GM20000 (cell line): ENCODE measurements at regions not wholly inside any gene's neighbourhood (a gene's known extent, or its start where the extent isn't known, plus 50 kb on each side); places are given as distances from the start of the nearest gene placed in this dataset.
"Not testable (repeated sequence)": the region's sequence is repeated elsewhere in the genome, so short reads cannot be mapped to it uniquely, and the experiment has no call there.

Experiments used
- DNase-seq: peaks from one replicate; pipeline ENCODE4 v3.0.0; 2012; ENCODE audit warnings: low spot score
- TF ChIP-seq, protein P1 (sequence below): IDR thresholded peaks from 2 replicates; pipeline ENCODE4 v1.5.1; 2012; ENCODE audit warnings: mild to moderate bottlenecking, control low read depth; ENCODE audit errors: extremely low read depth, missing control alignments

DNA sequence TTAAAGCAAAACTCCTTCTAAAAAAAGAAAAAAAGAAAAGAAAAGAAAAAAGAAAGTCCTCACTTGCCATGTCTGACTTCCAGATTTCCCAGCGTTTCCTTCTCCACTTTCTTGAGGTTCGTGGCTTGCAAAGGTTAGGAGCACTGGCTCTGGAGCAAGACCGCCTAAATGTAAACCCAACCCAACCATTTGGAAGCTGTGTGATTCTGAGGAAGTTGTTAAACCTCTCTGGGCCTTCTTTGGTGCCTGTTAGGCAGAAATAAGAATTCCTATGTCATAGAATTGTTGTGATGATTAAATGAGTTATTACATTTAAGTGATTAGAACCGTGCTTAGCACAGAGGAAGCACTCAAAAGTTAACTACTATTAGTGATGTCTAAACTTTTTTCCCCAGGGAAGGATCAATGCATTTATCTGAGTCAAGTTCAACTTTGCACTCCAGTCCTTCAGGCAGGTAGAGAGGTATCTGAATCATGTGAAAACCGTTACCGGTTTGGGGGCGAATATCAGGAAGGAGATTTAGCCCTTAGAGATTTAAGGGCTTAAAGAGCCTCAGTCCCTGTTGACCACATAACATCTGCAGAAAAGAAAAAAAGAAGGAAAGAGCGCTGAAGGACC lies 78.3 kb upstream of the HES1 start:
- TF ChIP-seq, protein P1, sequence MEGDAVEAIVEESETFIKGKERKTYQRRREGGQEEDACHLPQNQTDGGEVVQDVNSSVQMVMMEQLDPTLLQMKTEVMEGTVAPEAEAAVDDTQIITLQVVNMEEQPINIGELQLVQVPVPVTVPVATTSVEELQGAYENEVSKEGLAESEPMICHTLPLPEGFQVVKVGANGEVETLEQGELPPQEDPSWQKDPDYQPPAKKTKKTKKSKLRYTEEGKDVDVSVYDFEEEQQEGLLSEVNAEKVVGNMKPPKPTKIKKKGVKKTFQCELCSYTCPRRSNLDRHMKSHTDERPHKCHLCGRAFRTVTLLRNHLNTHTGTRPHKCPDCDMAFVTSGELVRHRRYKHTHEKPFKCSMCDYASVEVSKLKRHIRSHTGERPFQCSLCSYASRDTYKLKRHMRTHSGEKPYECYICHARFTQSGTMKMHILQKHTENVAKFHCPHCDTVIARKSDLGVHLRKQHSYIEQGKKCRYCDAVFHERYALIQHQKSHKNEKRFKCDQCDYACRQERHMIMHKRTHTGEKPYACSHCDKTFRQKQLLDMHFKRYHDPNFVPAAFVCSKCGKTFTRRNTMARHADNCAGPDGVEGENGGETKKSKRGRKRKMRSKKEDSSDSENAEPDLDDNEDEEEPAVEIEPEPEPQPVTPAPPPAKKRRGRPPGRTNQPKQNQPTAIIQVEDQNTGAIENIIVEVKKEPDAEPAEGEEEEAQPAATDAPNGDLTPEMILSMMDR: no peak
- DNase-seq: no peak

DNA sequence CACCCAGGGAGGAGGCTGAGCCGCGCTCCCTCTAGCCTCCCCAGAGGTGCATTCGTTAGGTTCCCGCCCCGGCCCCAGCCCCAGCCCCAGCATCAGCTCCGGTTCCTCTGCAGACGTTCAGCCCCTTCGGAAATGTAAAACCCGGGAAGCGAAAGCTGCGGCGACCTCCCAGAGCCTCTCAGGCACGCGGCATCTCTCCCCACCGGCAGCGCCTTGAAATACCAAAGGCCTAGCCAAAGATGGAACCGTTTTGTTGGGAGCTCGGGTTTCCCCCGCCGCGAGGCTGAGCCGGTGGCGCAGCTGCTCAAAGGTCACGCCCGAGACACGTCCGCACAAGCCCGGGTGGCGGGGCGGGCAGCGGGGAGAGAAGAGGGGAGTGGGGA lies 77.8 kb upstream of the HES1 start:
- DNase-seq: peak; percentile 63
- TF ChIP-seq, protein P1: no peak

GRCh38 chr3:194058753-194059152 lies 77.2 kb upstream of the HES1 start:
- no peak for DNase-seq
- TF ChIP-seq, protein P1: no peak

- no peak for DNase-seq
- TF ChIP-seq, protein P1: no peak
Observed at GRCh38 chr3:194061421-194062030, 74.4 kb upstream of the HES1 start.

DNA sequence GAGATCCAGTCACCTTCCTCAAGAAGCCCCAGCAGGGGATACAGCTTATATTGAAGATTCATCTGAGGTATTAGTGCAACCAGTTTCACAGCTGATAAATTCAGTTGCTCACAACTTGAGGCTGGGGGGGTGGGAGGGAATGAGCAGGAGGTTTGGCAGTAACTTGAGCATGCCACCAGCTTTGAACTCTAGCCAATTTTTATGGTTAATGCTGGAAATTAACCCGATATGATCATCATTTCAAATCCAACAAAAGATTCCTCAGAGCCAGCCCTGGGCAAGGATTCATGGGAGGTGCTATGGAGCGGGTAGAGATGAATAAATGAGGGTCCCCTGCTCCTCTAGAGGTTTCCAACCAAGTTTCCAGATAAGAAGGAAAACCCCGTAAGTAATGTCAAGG lies 73.1 kb upstream of the HES1 start:
- TF ChIP-seq, protein P1: no peak
- DNase-seq: no peak

- TF ChIP-seq, protein P1: no peak
- DNase-seq: no peak
Observed at GRCh38 chr3:194064380-194065332, 71.3 kb upstream of the HES1 start.

DNA sequence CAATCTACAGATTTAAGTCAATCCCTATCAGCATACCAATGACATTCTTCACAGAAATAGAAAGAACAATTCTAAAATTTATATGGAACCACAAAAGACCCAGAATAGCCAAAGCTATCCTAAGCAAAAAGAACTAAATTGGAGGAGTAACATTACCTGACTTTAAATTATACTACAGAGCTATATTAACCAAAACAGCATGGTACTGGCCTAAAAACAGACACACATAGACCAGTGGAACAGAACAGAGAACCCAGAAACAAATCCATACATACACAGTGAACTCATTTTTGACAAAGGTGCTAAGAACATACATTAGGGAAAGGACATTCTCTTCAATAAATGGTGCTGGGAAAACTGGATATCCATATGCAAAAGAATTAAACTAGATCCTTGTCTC lies 68.6 kb upstream of the HES1 start:
- DNase-seq: not testable (repeated sequence)
